CD4-positive, CD25-positive, alpha-beta regulatory T cell (primary cell): ENCODE measurements at regions not wholly inside any gene's neighbourhood (a gene's known extent, or its start where the extent isn't known, plus 50 kb on each side); places are given as distances from the start of the nearest gene placed in this dataset.

Experiments used
- ATAC-seq, 2 donors: fragments of 150-1000 bp; cut with Tn5 transposase; one replicate each; pipeline ENCODE4 v1.10.0; 2021; ENCODE audit warnings: low read depth in 2 of 2, moderate number of reproducible peaks in 2 of 2, moderate library complexity in 1 of 2
- DNase-seq, 3 donors: peaks; one replicate each; pipeline versions ENCODE4 v3.0.0 to v3.0.0-alpha.2; 2012 to 2022; ENCODE audit warnings: mixed read lengths in 1 of 3
- H3K27ac ChIP-seq: one replicate; pipeline ENCODE4 v1.7.0; 2013; ENCODE audit warnings: mild to moderate bottlenecking, low read length; ENCODE audit not compliant: insufficient read depth, poor library complexity, severe bottlenecking
- H3K27me3 ChIP-seq: one replicate; pipeline ENCODE4 v1.7.0; 2013; ENCODE audit warnings: low read length; ENCODE audit not compliant: control insufficient read depth, insufficient read depth
- H3K36me3 ChIP-seq: one replicate; pipeline ENCODE4 v1.7.0; 2013; ENCODE audit warnings: mild to moderate bottlenecking, low read length, moderate library complexity; ENCODE audit not compliant: control insufficient read depth, insufficient read depth
- H3K4me1 ChIP-seq: 2 replicates; pipeline ENCODE4 v1.7.0; 2013; ENCODE audit warnings: mild to moderate bottlenecking, low read length; ENCODE audit not compliant: insufficient read depth, control insufficient read depth, poor library complexity, severe bottlenecking
- H3K4me3 ChIP-seq: one replicate; pipeline ENCODE4 v1.7.0; 2013; ENCODE audit warnings: low read depth, mild to moderate bottlenecking, low read length, moderate library complexity
- H3K9me3 ChIP-seq, 2 experiments: 1 replicate in 1 of 2; 2 replicates in 1 of 2; pipeline ENCODE4 v1.7.0; 2013; ENCODE audit warnings: low read length in 2 of 2, mild to moderate bottlenecking in 1 of 2, moderate library complexity in 1 of 2; ENCODE audit not compliant: control insufficient read depth in 2 of 2
- H3K27ac Mint-ChIP-seq, 3 donors: one replicate each; pipeline ENCODE4 v1.8.0; 2020 to 2022; ENCODE audit warnings: mild to moderate bottlenecking in 3 of 3, mixed read lengths in 3 of 3, moderate library complexity in 2 of 3
- H3K27me3 Mint-ChIP-seq: one replicate; pipeline ENCODE4 v1.8.0; 2022; ENCODE audit warnings: mild to moderate bottlenecking, mixed read lengths
- H3K36me3 Mint-ChIP-seq: one replicate; pipeline ENCODE4 v1.8.0; 2020; ENCODE audit warnings: mixed read lengths
- H3K4me1 Mint-ChIP-seq, 4 donors: one replicate each; pipeline ENCODE4 v1.8.0; 2020 to 2022; ENCODE audit warnings: mixed read lengths in 4 of 4, mild to moderate bottlenecking in 1 of 4
- H3K4me3 Mint-ChIP-seq, 4 donors: one replicate each; pipeline ENCODE4 v1.8.0; 2020 to 2022; ENCODE audit warnings: mild to moderate bottlenecking in 4 of 4, mixed read lengths in 4 of 4, moderate library complexity in 3 of 4
- H3K9me3 Mint-ChIP-seq, 7 donors: one replicate each; pipeline ENCODE4 v1.8.0; 2020 to 2022; ENCODE audit warnings: mixed read lengths in 7 of 7, mild to moderate bottlenecking in 3 of 7, moderate library complexity in 2 of 7

DNA sequence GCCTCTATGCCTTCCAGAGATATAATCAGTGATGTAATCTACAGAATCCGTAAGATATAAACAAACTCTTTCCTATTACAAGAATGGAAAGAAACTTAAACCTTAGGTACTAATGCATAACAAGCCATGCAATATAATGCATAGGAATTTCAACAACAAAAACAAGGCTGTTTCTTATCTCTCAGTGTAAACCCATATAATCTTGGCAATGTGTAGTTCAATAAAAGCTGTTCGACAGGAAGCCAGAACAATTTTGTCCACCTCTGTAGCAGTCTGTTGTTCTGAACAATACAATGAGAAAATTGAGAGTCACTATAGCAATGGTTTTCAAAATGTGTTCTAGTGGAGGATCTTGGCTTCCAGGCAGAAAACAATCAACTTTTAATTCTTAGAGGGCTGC, 111.5 kb upstream of the FREM2 start:
- no peaks in the 10 kb centered on the region for H3K27me3 ChIP-seq
- Mint-ChIP-seq H3K27ac (no peak overlapping the region), H3K4me1 (no peaks in the 10 kb centered on the region), H3K4me3 (no peak overlapping the region), H3K36me3 (no peaks in the 10 kb centered on the region), H3K27me3 (no peaks in the 10 kb centered on the region), H3K9me3 (peaks cover 0 to 6% (median 2%) of the 10 kb centered on the region in 7 donors)
- H3K4me3 ChIP-seq: no peak overlapping the region
- no peaks in the 10 kb centered on the region for H3K36me3 ChIP-seq
- no peak for DNase-seq
- no peak overlapping the region for H3K27ac ChIP-seq
- H3K4me1 ChIP-seq: no peaks in the 10 kb centered on the region
- ATAC-seq: no peak
- no peaks in the 10 kb centered on the region for H3K9me3 ChIP-seq

DNA sequence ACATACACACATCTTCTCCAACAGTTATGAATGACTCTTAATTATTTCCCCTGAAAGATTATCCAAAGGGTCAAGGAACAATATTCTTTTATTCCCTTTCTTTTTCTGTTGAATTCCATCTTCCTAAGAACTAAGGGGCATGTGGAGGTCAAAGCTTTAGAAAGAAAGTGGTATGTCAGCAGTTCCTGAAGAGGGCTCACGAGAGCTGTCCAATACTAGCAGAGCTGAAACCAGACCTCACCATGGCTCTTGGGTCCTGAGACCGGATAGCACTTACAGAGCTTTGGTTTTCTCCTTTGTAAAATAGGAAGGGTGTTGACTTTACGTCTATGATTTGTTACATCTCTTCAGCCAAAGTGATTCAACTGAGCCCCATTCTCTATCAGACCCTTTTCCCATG, 109.8 kb upstream of the FREM2 start:
- H3K27ac Mint-ChIP-seq: no peak overlapping the region
- H3K27ac ChIP-seq: no peak overlapping the region
- DNase-seq (no peak), ATAC-seq (no peak)
- no peaks in the 10 kb centered on the region for H3K4me1 Mint-ChIP-seq
- H3K4me3 ChIP-seq: no peak overlapping the region
- no peak overlapping the region for H3K4me3 Mint-ChIP-seq
- no peaks in the 10 kb centered on the region for H3K27me3 ChIP-seq
- H3K9me3 ChIP-seq: no peaks in the 10 kb centered on the region
- H3K9me3 Mint-ChIP-seq: peaks cover 0 to 2% (median 0%) of the 10 kb centered on the region in 7 donors
- H3K36me3 ChIP-seq: no peaks in the 10 kb centered on the region
- H3K36me3 Mint-ChIP-seq: no peaks in the 10 kb centered on the region
- no peaks in the 10 kb centered on the region for H3K27me3 Mint-ChIP-seq
- H3K4me1 ChIP-seq: no peaks in the 10 kb centered on the region

DNA sequence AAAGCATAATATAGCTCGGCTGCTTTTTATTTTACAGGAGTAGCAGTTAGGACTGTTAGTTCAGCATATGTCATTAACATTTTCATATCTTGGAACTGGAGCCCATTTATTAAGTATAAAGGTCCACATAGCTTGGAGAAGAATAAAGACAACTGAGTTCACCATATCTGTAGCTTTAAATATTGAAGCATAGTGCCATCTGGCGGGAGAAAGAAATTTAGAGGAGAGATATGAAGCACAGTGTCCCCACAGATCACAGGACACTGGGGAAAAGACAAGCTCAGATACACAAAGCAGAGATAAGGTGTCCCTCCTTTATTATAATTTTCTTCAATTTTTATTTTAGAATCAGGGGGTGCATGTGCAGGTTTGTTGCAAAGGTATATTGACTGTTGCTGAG, 104.7 kb upstream of the FREM2 start:
- Histone ChIP-seq H3K27me3 (no peaks in the 10 kb centered on the region), H3K4me3 (no peak overlapping the region), H3K9me3 (no peaks in the 10 kb centered on the region), H3K4me1 (no peaks in the 10 kb centered on the region), H3K36me3 (no peaks in the 10 kb centered on the region), H3K27ac (no peak overlapping the region)
- ATAC-seq: no peak
- H3K27ac Mint-ChIP-seq: no peak overlapping the region
- H3K4me1 Mint-ChIP-seq: no peaks in the 10 kb centered on the region
- peak in 1 of 3 donors; percentile 26 for DNase-seq
- H3K9me3 Mint-ChIP-seq: peaks cover 0 to 2% (median 0%) of the 10 kb centered on the region in 7 donors
- H3K36me3 Mint-ChIP-seq: no peaks in the 10 kb centered on the region
- H3K4me3 Mint-ChIP-seq: no peak overlapping the region
- no peaks in the 10 kb centered on the region for H3K27me3 Mint-ChIP-seq

DNA sequence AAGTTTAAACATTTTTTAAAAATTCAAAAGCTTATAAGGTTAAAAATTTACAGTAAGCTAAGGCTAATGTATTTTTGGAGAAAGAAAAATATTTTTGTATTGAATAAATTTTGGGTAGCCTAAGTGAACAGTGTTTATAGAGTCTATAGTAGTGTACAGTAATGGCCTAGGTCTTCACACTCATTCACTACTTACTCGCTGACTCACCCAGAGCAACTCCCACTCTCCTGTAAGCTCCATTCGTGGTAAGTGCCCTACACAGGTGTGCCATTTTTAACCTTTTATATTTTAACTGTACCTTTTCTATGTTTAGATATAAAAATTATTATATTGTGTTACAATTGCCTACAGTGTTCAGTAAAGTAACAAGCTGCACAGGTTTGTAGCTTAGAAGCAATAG, 96.6 kb upstream of the FREM2 start:
- H3K4me1 ChIP-seq: no peaks in the 10 kb centered on the region
- no peaks in the 10 kb centered on the region for H3K36me3 ChIP-seq
- no peak overlapping the region for H3K4me3 Mint-ChIP-seq
- no peaks in the 10 kb centered on the region for H3K27me3 Mint-ChIP-seq
- no peak overlapping the region for H3K27ac ChIP-seq
- DNase-seq (no peak), ATAC-seq (no peak)
- H3K27me3 ChIP-seq: no peaks in the 10 kb centered on the region
- H3K9me3 ChIP-seq: no peaks in the 10 kb centered on the region
- H3K4me1 Mint-ChIP-seq: no peaks in the 10 kb centered on the region
- peaks cover 0 to 9% (median 0%) of the 10 kb centered on the region in 7 donors for H3K9me3 Mint-ChIP-seq
- no peak overlapping the region for H3K4me3 ChIP-seq
- no peak overlapping the region for H3K27ac Mint-ChIP-seq
- H3K36me3 Mint-ChIP-seq: no peaks in the 10 kb centered on the region

DNA sequence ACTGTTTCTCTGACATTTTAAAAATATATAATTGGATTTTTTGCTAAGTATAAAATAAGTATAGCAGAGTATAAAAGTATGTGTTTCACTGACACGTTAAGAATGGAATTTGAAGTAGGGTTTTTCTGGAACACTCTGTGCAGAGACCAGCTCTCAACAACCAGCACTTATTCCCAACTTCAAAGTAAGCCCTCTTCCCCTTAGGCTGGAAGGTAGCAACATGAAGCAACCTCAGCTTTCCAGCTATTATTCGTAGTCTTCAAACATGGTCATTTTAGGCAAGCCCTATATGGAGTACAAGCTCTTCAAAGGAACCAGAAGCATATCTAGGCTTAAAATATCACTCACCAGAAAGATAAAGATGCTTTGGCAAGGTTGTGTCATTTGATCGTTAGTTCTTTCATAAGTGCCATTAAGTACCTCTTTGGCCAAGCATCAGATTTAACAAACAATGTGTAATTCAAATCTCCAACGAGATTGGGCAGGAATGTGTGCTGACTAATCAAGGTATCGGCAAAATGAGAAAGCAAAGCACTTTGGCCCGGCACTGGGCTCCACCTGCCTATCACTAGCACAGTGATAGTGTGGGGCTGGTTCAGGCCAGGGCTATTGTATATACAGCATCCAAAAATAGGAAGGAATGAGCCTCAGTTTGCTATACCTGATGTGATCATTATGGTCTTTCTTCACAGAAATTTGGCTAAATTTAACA, 95.9 kb upstream of the FREM2 start:
- ATAC-seq (no peak), DNase-seq (no peak)
- H3K4me3 ChIP-seq: no peak overlapping the region
- Mint-ChIP-seq H3K36me3 (no peaks in the 10 kb centered on the region), H3K9me3 (peaks cover 0 to 9% (median 0%) of the 10 kb centered on the region in 7 donors), H3K4me3 (no peak overlapping the region), H3K27me3 (no peaks in the 10 kb centered on the region), H3K27ac (no peak overlapping the region), H3K4me1 (no peaks in the 10 kb centered on the region)
- no peaks in the 10 kb centered on the region for H3K9me3 ChIP-seq
- H3K4me1 ChIP-seq: no peaks in the 10 kb centered on the region
- no peaks in the 10 kb centered on the region for H3K36me3 ChIP-seq
- H3K27me3 ChIP-seq: no peaks in the 10 kb centered on the region
- no peak overlapping the region for H3K27ac ChIP-seq

DNA sequence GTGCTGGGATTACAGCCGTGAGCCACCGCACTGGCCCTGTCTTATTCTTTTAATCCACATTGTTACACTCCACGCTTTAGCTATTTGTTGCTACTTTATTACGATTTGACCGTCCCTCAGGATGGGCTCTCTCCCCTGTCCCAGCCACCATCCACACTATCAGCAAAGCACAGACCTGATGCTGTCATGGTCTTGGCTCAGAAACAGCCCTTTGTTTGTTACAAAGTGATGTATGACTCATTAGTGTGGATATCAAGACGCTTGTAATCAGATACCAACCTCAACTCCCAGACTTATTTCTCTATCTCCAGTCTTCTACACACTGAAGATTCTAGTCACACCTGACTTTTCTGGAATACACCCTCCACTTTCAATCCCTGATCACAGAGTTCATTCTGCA, 84.6 kb upstream of the FREM2 start:
- Histone ChIP-seq H3K36me3 (no peaks in the 10 kb centered on the region), H3K4me3 (no peak overlapping the region), H3K9me3 (no peaks in the 10 kb centered on the region), H3K4me1 (no peaks in the 10 kb centered on the region), H3K27ac (no peak overlapping the region), H3K27me3 (peaks cover 4% of the 10 kb centered on the region)
- Mint-ChIP-seq H3K27ac (no peak overlapping the region), H3K36me3 (no peaks in the 10 kb centered on the region), H3K4me1 (no peaks in the 10 kb centered on the region), H3K27me3 (peaks cover 4% of the 10 kb centered on the region), H3K4me3 (no peak overlapping the region), H3K9me3 (peaks cover 0 to 5% (median 0%) of the 10 kb centered on the region in 7 donors)
- DNase-seq (no peak), ATAC-seq (no peak)

DNA sequence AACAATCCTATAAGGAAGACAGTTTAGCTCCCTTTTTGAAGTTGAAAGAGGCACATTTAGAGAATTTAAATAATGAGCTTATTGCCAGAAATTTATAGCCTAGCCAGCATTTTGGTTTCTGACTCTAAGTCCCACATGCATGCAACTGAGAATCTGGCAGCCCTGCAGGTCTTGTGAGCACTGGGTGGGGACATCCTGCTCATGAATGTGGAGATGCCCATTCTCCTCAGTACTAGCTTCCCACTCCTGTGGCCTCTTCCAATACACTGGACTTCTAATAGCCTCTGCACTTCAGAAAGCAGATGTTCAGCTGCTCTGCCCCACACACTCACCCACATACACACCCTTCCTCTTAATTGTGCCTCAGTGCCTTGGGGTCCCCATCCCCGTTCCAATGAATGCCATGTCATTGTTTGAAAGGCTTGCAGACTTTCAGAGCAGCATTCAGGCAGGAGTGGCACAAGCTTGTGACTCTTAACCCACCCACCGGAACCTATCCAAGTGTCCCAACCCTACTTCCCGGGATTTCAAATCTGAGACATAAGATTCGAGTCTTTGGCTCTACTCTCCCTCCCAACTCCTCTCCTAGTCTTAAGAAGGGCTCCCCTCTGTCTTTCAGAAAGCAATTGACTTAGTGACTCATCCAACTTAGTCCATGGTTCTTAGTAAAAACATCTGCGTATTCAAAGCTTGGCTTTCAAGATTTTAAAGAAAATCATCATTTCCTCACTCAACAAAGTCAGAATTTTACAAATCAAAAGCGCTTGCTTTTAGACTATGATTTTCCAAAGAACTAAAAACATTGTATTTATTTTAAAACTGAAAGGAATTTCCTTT, 80.0 kb upstream of the FREM2 start:
- no peak for ATAC-seq
- DNase-seq: no peak
- Histone ChIP-seq H3K4me1 (no peaks in the 10 kb centered on the region), H3K4me3 (no peak overlapping the region), H3K27me3 (no peaks in the 10 kb centered on the region), H3K27ac (no peak overlapping the region), H3K9me3 (no peaks in the 10 kb centered on the region), H3K36me3 (no peaks in the 10 kb centered on the region)
- H3K36me3 Mint-ChIP-seq: no peaks in the 10 kb centered on the region
- H3K9me3 Mint-ChIP-seq: peaks cover 0 to 5% (median 0%) of the 10 kb centered on the region in 7 donors
- H3K27me3 Mint-ChIP-seq: no peaks in the 10 kb centered on the region
- H3K4me3 Mint-ChIP-seq: no peak overlapping the region
- H3K4me1 Mint-ChIP-seq: no peaks in the 10 kb centered on the region
- H3K27ac Mint-ChIP-seq: no peak overlapping the region

DNA sequence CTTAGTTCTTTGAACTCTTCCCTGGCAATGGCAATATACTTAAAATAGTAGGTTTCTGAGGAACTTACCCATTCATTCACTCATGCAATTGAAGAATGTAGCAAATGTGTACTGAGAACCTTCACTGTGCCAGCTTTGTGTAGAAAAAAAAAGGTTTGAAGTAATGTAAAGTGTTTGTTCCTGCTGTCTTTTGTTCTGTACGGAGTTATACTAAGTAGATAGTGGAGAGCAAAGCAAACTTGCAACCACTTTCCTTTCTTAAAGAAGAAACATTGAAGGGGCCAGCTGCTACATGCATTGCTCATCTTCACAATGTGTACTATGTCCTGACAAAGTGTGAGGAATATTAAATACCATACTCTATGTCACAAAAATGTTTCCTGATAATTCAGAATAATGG, 68.9 kb upstream of the FREM2 start:
- Histone ChIP-seq H3K27ac (no peak overlapping the region), H3K9me3 (no peaks in the 10 kb centered on the region), H3K27me3 (no peaks in the 10 kb centered on the region), H3K4me1 (no peaks in the 10 kb centered on the region), H3K36me3 (no peaks in the 10 kb centered on the region), H3K4me3 (no peak overlapping the region)
- Mint-ChIP-seq H3K27me3 (peaks cover 6% of the 10 kb centered on the region), H3K9me3 (no peaks in the 10 kb centered on the region), H3K4me1 (no peaks in the 10 kb centered on the region), H3K4me3 (no peak overlapping the region), H3K36me3 (no peaks in the 10 kb centered on the region), H3K27ac (no peak overlapping the region)
- ATAC-seq: no peak
- no peak for DNase-seq
